HG03039 (cell line): ENCODE measurements at regions not wholly inside any gene's neighbourhood (a gene's known extent, or its start where the extent isn't known, plus 50 kb on each side); places are given as distances from the start of the nearest gene placed in this dataset.

Source experiments
- ATAC-seq: cut with Tn5 transposase; IDR thresholded peaks from one replicate; pipeline ENCODE4 v1.9.1; 2021; ENCODE audit warnings: mild to moderate bottlenecking, moderate library complexity; ENCODE audit not compliant: unreplicated experiment

DNA sequence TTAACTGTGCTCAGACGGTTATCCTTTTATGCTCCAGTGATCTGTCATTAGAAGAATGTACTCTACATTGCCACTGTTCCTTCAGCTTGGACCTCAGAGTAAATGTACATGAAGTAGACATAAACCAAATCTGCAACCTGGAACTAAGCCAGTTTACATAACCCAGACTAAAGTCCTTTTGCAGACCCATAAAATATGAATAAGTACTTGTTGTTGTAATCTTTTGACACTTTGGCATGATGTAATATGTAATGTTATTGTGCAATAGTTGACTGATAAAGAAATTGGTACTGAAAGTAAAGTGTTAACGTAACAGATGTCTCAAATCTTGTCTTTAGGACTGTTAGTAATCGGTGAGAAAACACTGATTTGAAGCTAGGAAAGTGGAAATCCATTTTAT lies 115.8 kb upstream of the SORCS1 start:
- ATAC-seq: no peak

DNA sequence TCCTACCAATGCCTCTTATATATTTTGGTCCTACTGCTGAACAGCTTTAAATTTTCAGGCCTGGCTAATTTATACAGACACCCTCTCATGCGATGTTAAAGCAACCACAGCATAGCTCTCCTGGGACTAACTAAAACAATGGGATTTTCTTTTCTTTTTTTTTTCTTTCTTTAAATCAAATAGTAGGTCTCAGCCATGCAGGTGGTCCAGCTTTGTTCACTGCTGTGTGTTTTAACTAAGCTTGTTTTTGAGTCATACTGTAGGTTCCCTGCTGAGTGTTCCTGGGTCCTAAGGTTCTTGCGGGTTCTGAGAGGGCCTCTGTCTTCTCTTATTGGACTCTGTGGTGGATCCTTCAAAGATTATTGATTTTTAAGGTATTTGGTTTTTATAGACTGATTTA lies 113.1 kb upstream of the SORCS1 start:
- ATAC-seq: no peak

DNA sequence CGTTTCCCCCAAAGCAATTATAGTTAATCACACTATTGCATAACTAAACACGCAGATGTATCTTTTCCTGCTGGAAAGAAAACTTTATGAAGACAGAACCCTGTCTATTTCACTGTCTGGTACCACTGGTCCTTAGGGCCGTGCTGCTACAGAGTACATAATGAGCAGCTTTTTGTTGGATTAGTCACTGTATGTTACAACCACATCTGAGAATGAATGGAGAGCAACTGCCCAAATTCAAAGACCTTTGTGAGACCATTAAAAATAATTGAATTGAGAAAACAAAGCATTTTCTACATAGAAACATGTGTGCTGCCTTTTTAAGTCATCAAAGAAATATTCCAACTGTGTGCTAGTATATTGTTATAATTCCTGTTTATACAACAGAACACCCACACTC lies 111.3 kb upstream of the SORCS1 start:
- no peak for ATAC-seq

- ATAC-seq: no peak
These were observed 105.1 kb upstream of the SORCS1 start for GRCh38 chr10:107269626-107270025.

DNA sequence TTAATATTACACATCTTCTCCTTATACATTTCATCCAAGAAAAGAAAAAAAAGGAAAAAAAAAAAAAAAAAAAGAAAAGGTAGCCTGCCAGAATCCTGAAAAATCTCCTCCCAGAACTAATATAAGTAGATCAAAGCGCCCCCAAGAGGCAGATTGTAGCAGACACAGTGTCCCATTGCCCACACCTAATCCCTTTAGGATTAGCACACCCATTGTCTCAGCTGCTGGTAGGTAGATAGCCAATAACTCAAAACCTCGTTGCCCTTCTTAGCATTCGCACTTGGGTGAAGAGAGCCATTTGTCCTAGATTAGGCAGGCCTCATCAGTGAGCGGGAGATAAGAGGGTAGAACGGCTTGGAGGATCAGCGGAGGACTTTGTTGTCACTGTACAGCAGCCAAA lies 100.2 kb upstream of the SORCS1 start:
- ATAC-seq: no peak

- ATAC-seq: no peak
These were observed 79.6 kb upstream of the SORCS1 start for GRCh38 chr10:107244122-107244521.

GRCh38 chr10:107238275-107238674 lies 73.8 kb upstream of the SORCS1 start:
- no peak for ATAC-seq

DNA sequence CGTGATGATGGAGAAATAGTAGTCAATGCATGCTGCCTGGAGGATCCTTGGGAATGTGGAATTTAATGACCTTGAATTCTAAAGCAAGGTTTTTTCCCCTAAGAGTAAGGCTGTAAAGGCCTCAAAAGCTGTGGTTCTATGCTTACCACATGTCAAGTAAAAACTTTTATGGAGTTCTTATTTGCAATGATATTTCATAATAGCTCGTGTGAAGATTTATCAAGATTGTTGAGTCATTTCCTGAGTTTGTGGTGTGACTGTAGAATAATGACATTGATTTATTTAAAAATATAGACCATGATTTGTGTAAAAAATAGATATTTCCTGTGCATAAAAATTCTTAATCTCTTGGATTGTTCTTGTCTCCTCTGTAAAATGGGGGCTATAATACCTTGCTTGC lies 67.5 kb upstream of the SORCS1 start:
- ATAC-seq: no peak

- no peak for ATAC-seq
These were observed 66.4 kb upstream of the SORCS1 start for GRCh38 chr10:107230887-107231286.

GRCh38 chr10:107215681-107216080 lies 51.2 kb upstream of the SORCS1 start:
- ATAC-seq: no peak
